IMR-90 (cell line): ENCODE measurements at regions not wholly inside any gene's neighbourhood (a gene's known extent, or its start where the extent isn't known, plus 50 kb on each side); places are given as distances from the start of the nearest gene placed in this dataset.

ENCODE experiments used
- ATAC-seq: fragments of 200-7000 bp; cut with Tn5 transposase; 2 replicates; pipeline ENCODE4 v1.9.1; 2020; ENCODE audit warnings: low read depth, mild to moderate bottlenecking, moderate library complexity
- BruUV-seq: library from RNA; stranded (reverse); fragments of 400-500 nt; replicated peaks from 2 replicates; lab custom pipeline; 2021; lab: Mats Ljungman, UMichigan
- CTCF ChIA-PET: fragments of 300-600 bp; formaldehyde crosslinking; extraction: SDS; loops from one replicate; lab custom pipeline; 2021; ENCODE audit warnings: antibody characterized with exemption; lab: Yijun Ruan, JAX
- POLR2A ChIA-PET: fragments of 300-600 bp; sonication (Branson Sonifier 250); formaldehyde crosslinking; loops from one replicate; lab custom pipeline; 2022; ENCODE audit warnings: antibody characterized with exemption; ENCODE audit not compliant: unreplicated experiment; lab: Charles Lee
- DNase-seq: peaks from one replicate; pipeline ENCODE4 v3.0.0; 2013
- H2AFZ ChIP-seq: replicated peaks from 2 replicates; pipeline ENCODE3; 2013; ENCODE audit warnings: low read length, mild to moderate bottlenecking; ENCODE audit not compliant: poor library complexity
- H2AK5ac ChIP-seq: 2 replicates; pipeline ENCODE4 v1.6.1; 2013; ENCODE audit warnings: low read depth, low read length, inconsistent platforms
- H2AK9ac ChIP-seq: replicated peaks from 2 replicates; pipeline ENCODE3; 2013; ENCODE audit warnings: mild to moderate bottlenecking, low read depth, low read length, moderate library complexity; ENCODE audit not compliant: poor library complexity
- H2BK120ac ChIP-seq: 2 replicates; pipeline ENCODE4 v1.6.1; 2013; ENCODE audit warnings: low read depth, low read length, inconsistent platforms
- H2BK15ac ChIP-seq: 3 replicates; pipeline ENCODE4 v1.6.1; 2013; ENCODE audit warnings: low read depth, low read length, inconsistent platforms
- H2BK20ac ChIP-seq: 2 replicates; pipeline ENCODE4 v1.6.1; 2013; ENCODE audit warnings: low read depth, mild to moderate bottlenecking, inconsistent platforms, low read length, moderate library complexity
- H2BK5ac ChIP-seq: 2 replicates; pipeline ENCODE4 v1.6.1; 2013; ENCODE audit warnings: mild to moderate bottlenecking, low read depth, low read length, inconsistent platforms; ENCODE audit not compliant: poor library complexity, severe bottlenecking
- H3K14ac ChIP-seq: replicated peaks from 2 replicates; pipeline ENCODE4 v1.6.1; 2013; ENCODE audit warnings: low read depth, low read length, inconsistent platforms
- H3K18ac ChIP-seq: 2 replicates; pipeline ENCODE4 v1.6.1; 2013; ENCODE audit warnings: low read depth, low read length, control low read depth
- H3K23ac ChIP-seq: 2 replicates; pipeline ENCODE4 v1.6.1; 2013; ENCODE audit warnings: low read depth, low read length, inconsistent platforms
- H3K27ac ChIP-seq: 2 replicates; pipeline ENCODE4 v1.5.1; 2013; ENCODE audit warnings: mild to moderate bottlenecking, control low read depth, low read length; ENCODE audit not compliant: insufficient read depth
- H3K27me3 ChIP-seq: 2 replicates; pipeline ENCODE4 v1.6.1; 2013; ENCODE audit warnings: low read length; ENCODE audit not compliant: control insufficient read depth, insufficient read depth
- H3K36me3 ChIP-seq: 2 replicates; pipeline ENCODE4 v1.6.1; 2013; ENCODE audit warnings: low read length, mixed read lengths; ENCODE audit not compliant: control insufficient read depth, insufficient read depth
- H3K4ac ChIP-seq: 2 replicates; pipeline ENCODE4 v1.6.1; 2013; ENCODE audit warnings: low read depth, low read length, inconsistent platforms
- H3K4me1 ChIP-seq: 2 replicates; pipeline ENCODE4 v1.6.1; 2013; ENCODE audit warnings: low read length, mixed read lengths; ENCODE audit not compliant: control insufficient read depth, insufficient read depth
- H3K4me2 ChIP-seq: 2 replicates; pipeline ENCODE4 v1.6.1; 2013; ENCODE audit warnings: low read depth, mild to moderate bottlenecking, control low read depth, low read length, moderate library complexity
- H3K4me3 ChIP-seq: 2 replicates; pipeline ENCODE4 v1.5.1; 2013; ENCODE audit warnings: low read depth, mild to moderate bottlenecking, control low read depth, low read length, moderate library complexity; ENCODE audit not compliant: insufficient read depth
- H3K56ac ChIP-seq: 2 replicates; pipeline ENCODE4 v1.6.1; 2013; ENCODE audit warnings: low read length, inconsistent platforms; ENCODE audit not compliant: insufficient read depth; ENCODE audit errors: extremely low read depth
- H3K79me1 ChIP-seq, 2 experiments: 2 replicates each; pipeline ENCODE4 v1.6.1; 2013; ENCODE audit warnings: low read length in 2 of 2, inconsistent platforms in 1 of 2, low read depth in 1 of 2
- H3K9ac ChIP-seq: 2 replicates; pipeline ENCODE4 v1.6.1; 2013; ENCODE audit warnings: low read depth, low read length, control low read depth
- H3K9me1 ChIP-seq: 2 replicates; pipeline ENCODE4 v1.6.1; 2013; ENCODE audit warnings: low read length, inconsistent platforms; ENCODE audit not compliant: insufficient read depth
- H3K9me3 ChIP-seq: 2 replicates; pipeline ENCODE4 v1.6.1; 2013; ENCODE audit warnings: low read length; ENCODE audit not compliant: control insufficient read depth, insufficient read depth
- H4K20me1 ChIP-seq: 2 replicates; pipeline ENCODE4 v1.6.1; 2013; ENCODE audit warnings: low read length, inconsistent platforms; ENCODE audit not compliant: insufficient read depth
- H4K5ac ChIP-seq: 2 replicates; pipeline ENCODE4 v1.6.1; 2013; ENCODE audit warnings: mild to moderate bottlenecking, low read depth, low read length, control low read depth
- H4K8ac ChIP-seq, 2 experiments: 2 replicates each; pipeline ENCODE4 v1.6.1; 2013; ENCODE audit warnings: low read depth in 2 of 2, low read length in 2 of 2, control low read depth in 1 of 2, inconsistent platforms in 1 of 2
- H4K91ac ChIP-seq: 2 replicates; pipeline ENCODE4 v1.6.1; 2013; ENCODE audit warnings: low read depth, low read length, inconsistent platforms; ENCODE audit not compliant: insufficient read depth
- CEBPB ChIP-seq: IDR thresholded peaks from 2 replicates; pipeline ENCODE4 v1.6.1; 2012; ENCODE audit warnings: low read depth, low read length, improper control_type of control experiment
- CHD1 ChIP-seq: IDR thresholded peaks from 2 replicates; pipeline ENCODE4 v1.6.1; 2012; ENCODE audit warnings: low read depth, low read length, improper control_type of control experiment
- CTCF ChIP-seq: conservative IDR thresholded peaks from 2 replicates; pipeline ENCODE4 v1.5.1; 2012; ENCODE audit warnings: mild to moderate bottlenecking, low read depth, low read length, improper control_type of control experiment
- FOS ChIP-seq: fragments of 150-350 bp; IDR thresholded peaks from 2 replicates; pipeline ENCODE4 v1.6.1; 2016; ENCODE audit warnings: low read depth, low read length
- MXI1 ChIP-seq: IDR thresholded peaks from 2 replicates; pipeline ENCODE4 v1.6.1; 2012; ENCODE audit warnings: low read depth, mild to moderate bottlenecking, low read length, moderate library complexity, borderline replicate concordance
- NFE2L2 ChIP-seq: fragments of 150-350 bp; IDR thresholded peaks from 2 replicates; pipeline ENCODE4 v1.6.1; 2016; ENCODE audit warnings: low read depth, mild to moderate bottlenecking, low read length
- POLR2A ChIP-seq: IDR thresholded peaks from 2 replicates; pipeline ENCODE4 v1.6.1; 2012; ENCODE audit warnings: mild to moderate bottlenecking, low read depth, low read length
- RAD21 ChIP-seq: IDR thresholded peaks from 2 replicates; pipeline ENCODE4 v1.6.1; 2012; ENCODE audit warnings: low read length, improper control_type of control experiment
- RCOR1 ChIP-seq: IDR thresholded peaks from 2 replicates; pipeline ENCODE4 v1.6.1; 2012; ENCODE audit warnings: mild to moderate bottlenecking, low read length, improper control_type of control experiment; ENCODE audit not compliant: insufficient replicate concordance
- RFX5 ChIP-seq: IDR thresholded peaks from 2 replicates; pipeline ENCODE4 v1.8.0; 2012; ENCODE audit warnings: low read depth, mild to moderate bottlenecking, low read length, moderate library complexity
- SMC3 ChIP-seq: fragments of 150-350 bp; IDR thresholded peaks from 2 replicates; pipeline ENCODE4 v1.6.1; 2016; ENCODE audit warnings: low read depth, mild to moderate bottlenecking, antibody characterized with exemption, low read length, moderate library complexity
- WGBS, 2 experiments: methylation state at CpG; one replicate each; pipeline versions ENCODE4 v1.1.5 to v1.1.7; 2013; ENCODE audit warnings: missing lambda C conversion rate in 2 of 2; ENCODE audit not compliant: insufficient read length in 1 of 2; ENCODE audit errors: extremely low coverage in 2 of 2; 5-methylcytosine and 5-hydroxymethylcytosine counted together
- dilution Hi-C: fragments of 300-500 bp; cut with HindIII; formaldehyde crosslinking; loops from one replicate; pipeline ENCODE4 v1.14.3; 2018; ENCODE audit warnings: low sequenced_read_pairs; ENCODE audit not compliant: unreplicated experiment
- in situ Hi-C: fragments of 300-500 bp; cut with MboI; formaldehyde crosslinking; loops from 3 replicates; pipeline ENCODE4 v1.14.3; 2019; ENCODE audit warnings: low sequenced_read_pairs, inconsistent platforms, mixed read lengths
- intact Hi-C: fragments of 100-400 bp; cut with micrococcal nuclease; formaldehyde crosslinking; loops from 2 replicates; pipeline ENCODE4 v1.10.0; 2022
- TF ChIP-seq, protein P1 (sequence below): fragments of 150-350 bp; IDR thresholded peaks from 2 replicates; pipeline ENCODE4 v1.6.1; 2017; ENCODE audit warnings: mild to moderate bottlenecking, antibody characterized with exemption, low read length, low read depth

GRCh38 chr9:82891321-82891720, 171.6 kb downstream of the RASEF start:
- H3K56ac ChIP-seq, result no peak overlapping the region
- H2AFZ ChIP-seq, result no peak overlapping the region
- BruUV-seq, result no TSS peak
- H2BK5ac ChIP-seq, result no peak overlapping the region
- no peak overlapping the region for H2BK20ac ChIP-seq
- H3K27me3 ChIP-seq, result no peaks in the 10 kb centered on the region; the same call in 1 of the 2 replicates
- no peaks in the 10 kb centered on the region for H4K20me1 ChIP-seq
- H3K4me1 ChIP-seq, result no peaks in the 10 kb centered on the region
- H3K4me2 ChIP-seq, result no peak overlapping the region
- H3K36me3 ChIP-seq, result no peaks in the 10 kb centered on the region
- no peak overlapping the region for H2BK120ac ChIP-seq
- H3K9me1 ChIP-seq, result no peaks in the 10 kb centered on the region
- no peak overlapping the region for H2AK9ac ChIP-seq
- no peak for DNase-seq
- H3K23ac ChIP-seq, result no peak overlapping the region
- H3K4ac ChIP-seq, result no peak overlapping the region
- CTCF ChIA-PET, result no interaction called here
- no peak overlapping the region for H2BK15ac ChIP-seq
- no peak overlapping the region for H4K8ac ChIP-seq
- in situ Hi-C loops, result no loop called here
- no peak overlapping the region for H4K91ac ChIP-seq
- no peak overlapping the region for H2AK5ac ChIP-seq
- no peak for TF ChIP-seq RCOR1
- TF ChIP-seq MXI1, result no peak
- TF ChIP-seq NFE2L2, result no peak
- TF ChIP-seq RFX5, result no peak
- TF ChIP-seq CHD1, result no peak
- no peak for TF ChIP-seq CEBPB
- no peak for TF ChIP-seq POLR2A
- no peak for TF ChIP-seq SMC3
- no peak for TF ChIP-seq RAD21
- TF ChIP-seq, protein P1, sequence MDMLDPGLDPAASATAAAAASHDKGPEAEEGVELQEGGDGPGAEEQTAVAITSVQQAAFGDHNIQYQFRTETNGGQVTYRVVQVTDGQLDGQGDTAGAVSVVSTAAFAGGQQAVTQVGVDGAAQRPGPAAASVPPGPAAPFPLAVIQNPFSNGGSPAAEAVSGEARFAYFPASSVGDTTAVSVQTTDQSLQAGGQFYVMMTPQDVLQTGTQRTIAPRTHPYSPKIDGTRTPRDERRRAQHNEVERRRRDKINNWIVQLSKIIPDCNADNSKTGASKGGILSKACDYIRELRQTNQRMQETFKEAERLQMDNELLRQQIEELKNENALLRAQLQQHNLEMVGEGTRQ, result no peak
- no peak for TF ChIP-seq CTCF
- no peak for TF ChIP-seq FOS
- no peak overlapping the region for H3K14ac ChIP-seq
- POLR2A ChIA-PET, result no interaction called here
- no peaks in the 10 kb centered on the region for H3K79me1 ChIP-seq
- no peak overlapping the region for H3K27ac ChIP-seq
- no peak overlapping the region for H3K9ac ChIP-seq
- H4K5ac ChIP-seq, result no peak overlapping the region
- WGBS, 2 experiments, result no CpG with 5 or more reads among the region's 1 CpG
- dilution Hi-C loops, result no loop called here
- no peak overlapping the region for H3K4me3 ChIP-seq
- ATAC-seq, result no peak
- intact Hi-C loops, result no loop called here
- H3K9me3 ChIP-seq, result no peaks in the 10 kb centered on the region
- no peak overlapping the region for H3K18ac ChIP-seq
